OCI-LY1 (cell line): ENCODE measurements at regions not wholly inside any gene's neighbourhood (a gene's known extent, or its start where the extent isn't known, plus 50 kb on each side); places are given as distances from the start of the nearest gene placed in this dataset.

Experiments
- EZH2 ChIP-seq: fragments of 200-600 bp; sonication (generic), shearing (Covaris generic); IDR thresholded peaks from 2 replicates; pipeline ENCODE4 v1.8.0; 2017; ENCODE audit warnings: borderline replicate concordance, mixed run types, mild to moderate bottlenecking, antibody characterized with exemption, low read length, moderate library complexity, mixed read lengths
- TF ChIP-seq, protein P1 (sequence below): fragments of 200-600 bp; sonication (generic), shearing (Covaris generic); IDR thresholded peaks from 2 replicates; pipeline ENCODE4 v1.5.1; 2017; ENCODE audit warnings: mild to moderate bottlenecking, antibody characterized with exemption, low read length, moderate library complexity, mixed read lengths

- TF ChIP-seq, protein P1, sequence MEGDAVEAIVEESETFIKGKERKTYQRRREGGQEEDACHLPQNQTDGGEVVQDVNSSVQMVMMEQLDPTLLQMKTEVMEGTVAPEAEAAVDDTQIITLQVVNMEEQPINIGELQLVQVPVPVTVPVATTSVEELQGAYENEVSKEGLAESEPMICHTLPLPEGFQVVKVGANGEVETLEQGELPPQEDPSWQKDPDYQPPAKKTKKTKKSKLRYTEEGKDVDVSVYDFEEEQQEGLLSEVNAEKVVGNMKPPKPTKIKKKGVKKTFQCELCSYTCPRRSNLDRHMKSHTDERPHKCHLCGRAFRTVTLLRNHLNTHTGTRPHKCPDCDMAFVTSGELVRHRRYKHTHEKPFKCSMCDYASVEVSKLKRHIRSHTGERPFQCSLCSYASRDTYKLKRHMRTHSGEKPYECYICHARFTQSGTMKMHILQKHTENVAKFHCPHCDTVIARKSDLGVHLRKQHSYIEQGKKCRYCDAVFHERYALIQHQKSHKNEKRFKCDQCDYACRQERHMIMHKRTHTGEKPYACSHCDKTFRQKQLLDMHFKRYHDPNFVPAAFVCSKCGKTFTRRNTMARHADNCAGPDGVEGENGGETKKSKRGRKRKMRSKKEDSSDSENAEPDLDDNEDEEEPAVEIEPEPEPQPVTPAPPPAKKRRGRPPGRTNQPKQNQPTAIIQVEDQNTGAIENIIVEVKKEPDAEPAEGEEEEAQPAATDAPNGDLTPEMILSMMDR, result no peak
- no peak for TF ChIP-seq EZH2
These were observed 315.6 kb upstream of the HAND2 start for GRCh38 chr4:173845580-173845979.
